HG03097 (cell line): ENCODE measurements at regions not wholly inside any gene's neighbourhood (a gene's known extent, or its start where the extent isn't known, plus 50 kb on each side); places are given as distances from the start of the nearest gene placed in this dataset.
"Not testable (repeated sequence)": the region's sequence is repeated elsewhere in the genome, so short reads cannot be mapped to it uniquely, and the experiment has no call there.

ENCODE experiments used
- ATAC-seq: cut with Tn5 transposase; IDR thresholded peaks from one replicate; pipeline ENCODE4 v1.9.1; 2021; ENCODE audit not compliant: unreplicated experiment, low FRiP score

DNA sequence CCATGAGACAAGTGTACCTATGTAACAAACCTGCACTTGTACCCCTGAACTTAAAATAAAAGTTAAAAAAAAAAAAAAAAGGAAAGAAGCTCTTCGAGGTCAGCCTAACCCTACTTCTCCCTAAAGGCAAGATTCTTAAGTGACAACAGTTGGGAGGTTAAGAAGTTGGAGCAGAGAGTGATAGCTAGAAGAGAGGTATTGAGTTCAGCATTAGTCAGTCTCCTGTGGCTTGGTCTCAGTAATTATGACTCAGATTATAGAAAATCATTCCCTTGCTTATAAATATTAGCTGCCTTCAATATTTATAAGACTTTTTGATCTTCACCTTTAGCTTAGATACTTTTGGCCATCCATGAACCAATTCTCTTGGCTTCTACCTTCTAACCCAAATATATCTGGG lies 926.8 kb upstream of the SLC39A10 start:
- no peak for ATAC-seq

DNA sequence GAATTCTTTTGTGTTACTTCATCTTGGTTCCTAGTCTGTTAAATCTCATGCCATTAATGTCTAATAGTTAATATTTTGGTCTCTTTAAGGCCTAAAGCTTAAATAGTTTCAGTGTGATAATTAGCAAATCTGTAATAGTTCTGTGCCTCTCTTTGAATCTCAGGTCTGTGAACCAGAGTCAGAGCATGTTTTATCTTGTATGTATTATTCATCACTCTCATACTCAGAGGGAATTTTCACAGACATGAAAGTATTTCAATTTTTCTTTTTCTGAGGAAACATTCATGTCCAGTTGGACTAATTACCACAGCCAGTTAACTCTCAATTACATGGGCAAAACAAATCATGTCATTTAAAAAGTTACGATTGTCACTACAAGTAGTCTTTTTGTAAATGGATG lies 931.9 kb upstream of the SLC39A10 start:
- no peak for ATAC-seq

DNA sequence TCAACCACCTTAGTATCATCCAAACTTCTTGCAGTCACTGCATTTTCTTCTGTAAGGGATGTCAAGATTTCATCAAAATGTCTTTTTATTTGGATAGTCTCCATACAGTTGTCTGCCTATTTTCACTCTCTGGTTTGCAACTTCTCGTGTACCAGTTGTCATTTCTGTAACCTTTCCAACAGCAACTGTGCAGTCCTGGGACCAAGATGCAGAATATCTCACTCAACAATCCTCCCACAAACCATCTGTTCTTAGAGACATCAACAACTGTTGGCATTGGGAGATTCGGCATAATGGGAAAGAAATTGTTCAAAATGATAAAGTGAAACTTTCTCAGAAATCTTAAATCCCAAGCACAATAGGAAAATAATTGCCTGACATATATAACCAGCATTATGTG lies 933.6 kb upstream of the SLC39A10 start:
- ATAC-seq: no peak

DNA sequence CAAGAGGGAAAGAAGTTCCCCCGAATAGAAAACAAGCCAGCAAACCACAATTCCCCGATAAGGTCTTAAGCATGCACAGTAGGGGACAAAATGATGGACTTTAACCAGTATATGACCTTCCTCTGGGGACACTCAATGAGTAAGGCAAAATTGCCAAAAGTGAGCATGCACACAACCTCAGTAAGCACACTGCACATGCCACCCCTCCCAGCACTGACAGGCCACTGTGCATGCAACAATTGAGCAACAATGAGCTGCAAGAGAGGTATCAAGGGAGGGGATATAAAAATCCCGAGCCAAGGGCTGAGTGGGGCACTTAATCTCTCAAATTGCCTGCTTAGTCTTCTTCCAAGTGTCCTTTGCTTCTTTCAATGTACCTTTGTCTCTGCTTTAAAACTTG lies 935.8 kb upstream of the SLC39A10 start:
- ATAC-seq: no peak

DNA sequence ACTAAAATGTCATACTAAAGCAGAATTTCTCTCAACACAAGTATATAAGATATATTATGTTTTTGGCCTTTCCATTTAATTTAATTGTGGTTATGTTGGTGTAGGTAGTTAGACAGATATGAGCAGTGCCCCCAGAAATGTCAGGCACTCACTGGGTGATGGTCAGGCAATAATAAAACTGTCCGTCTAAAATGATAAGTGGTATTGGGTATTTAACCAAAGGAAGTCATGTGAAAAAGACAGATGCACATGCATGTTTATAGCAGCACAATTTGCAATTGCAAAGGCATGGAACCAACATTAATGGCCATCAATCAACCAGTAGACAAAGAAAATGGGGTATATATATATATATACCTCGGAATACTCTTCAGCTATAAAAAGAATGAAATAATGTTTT lies 936.6 kb upstream of the SLC39A10 start:
- no peak for ATAC-seq

DNA sequence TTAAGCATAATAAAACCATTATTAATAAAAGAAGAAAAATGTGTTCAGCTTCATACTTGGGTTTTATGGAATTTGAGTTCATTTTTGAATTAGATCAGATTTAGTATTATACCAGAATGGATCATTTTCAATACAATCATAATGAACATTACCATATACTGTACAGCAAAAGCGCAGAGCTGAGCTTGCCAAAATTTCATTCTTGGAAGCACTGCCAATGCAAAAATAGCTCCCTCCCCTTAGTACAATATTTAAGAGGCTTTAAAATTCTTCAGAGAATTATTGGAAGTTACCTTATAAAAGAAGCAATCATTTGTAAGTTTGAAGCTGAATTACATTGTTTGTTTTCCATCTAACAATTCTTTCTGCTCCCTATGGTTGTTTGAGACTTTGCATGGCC lies 938.1 kb upstream of the SLC39A10 start:
- no peak for ATAC-seq

DNA sequence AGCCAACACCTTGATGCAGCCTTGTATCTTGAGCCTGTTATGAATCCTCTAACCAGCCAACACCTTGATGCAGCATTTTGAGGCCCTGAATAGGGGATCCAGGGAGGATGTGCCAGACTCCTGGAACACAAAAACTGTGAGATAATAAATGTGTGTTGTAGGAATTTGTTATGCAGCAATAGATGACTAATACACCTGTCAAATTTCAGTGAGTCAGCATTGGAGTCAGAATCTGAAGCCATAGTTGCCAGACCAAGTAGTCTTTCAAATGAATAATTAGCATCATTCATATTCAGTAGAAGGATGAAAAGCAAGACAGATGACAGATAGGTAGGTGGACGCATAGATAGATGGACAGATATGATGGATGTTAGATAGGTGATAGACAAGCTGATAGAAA lies 942.5 kb upstream of the SLC39A10 start:
- no peak for ATAC-seq

DNA sequence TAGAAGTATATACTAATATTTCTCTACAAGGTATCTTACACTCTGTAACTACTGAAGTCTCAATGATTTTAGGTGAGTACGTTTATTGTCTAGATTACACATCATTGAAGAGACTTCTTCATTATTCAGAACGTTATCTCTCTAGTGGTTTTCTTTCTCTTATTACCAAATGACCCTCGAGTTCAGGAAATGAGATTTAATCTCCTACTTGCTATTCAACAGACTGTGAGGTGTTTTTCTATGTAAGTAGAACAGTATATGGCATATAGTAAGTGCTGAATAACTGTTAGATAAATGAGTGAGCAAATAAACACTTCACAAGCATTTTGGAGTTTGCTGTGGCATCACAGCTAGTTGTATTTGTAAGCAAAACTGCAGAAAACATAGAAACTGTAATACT lies 947.2 kb upstream of the SLC39A10 start:
- no peak for ATAC-seq

DNA sequence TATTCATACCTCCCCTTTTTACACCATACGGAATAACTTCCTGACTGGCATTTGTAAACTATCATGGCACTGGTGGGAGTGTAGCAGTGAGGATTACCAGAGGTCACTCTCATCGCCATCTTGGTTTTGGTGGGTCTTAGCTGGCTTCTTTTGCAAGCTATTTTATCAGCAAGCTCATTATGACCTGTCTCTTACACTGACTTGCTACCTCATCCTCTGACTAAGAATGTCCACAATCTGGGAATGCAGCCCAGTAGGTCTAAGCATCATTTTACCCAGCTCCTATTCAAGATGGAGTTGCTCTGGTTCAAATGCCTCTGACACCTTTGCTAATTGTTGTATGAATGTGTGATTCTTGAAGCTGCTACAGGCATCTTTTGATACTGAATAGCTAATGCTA lies 950.8 kb upstream of the SLC39A10 start:
- no peak for ATAC-seq

DNA sequence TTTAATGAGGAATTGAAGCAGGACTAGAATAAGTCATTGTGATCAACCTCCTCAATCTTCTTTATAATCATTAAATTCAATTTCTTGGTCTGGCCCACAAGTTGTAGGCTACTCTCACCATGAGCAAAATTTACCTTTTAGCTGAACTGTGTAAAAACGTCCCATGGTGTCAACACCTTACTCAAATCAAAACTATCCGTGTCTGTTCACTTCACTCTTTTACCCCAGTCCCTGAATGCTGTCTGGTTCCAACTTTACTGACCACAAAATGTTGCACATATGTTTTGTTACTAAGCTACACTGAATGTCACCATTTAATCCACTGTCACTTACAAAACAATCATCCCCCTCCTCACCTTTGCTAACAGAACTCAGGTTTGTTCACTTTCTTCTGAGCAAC lies 951.6 kb upstream of the SLC39A10 start:
- no peak for ATAC-seq

DNA sequence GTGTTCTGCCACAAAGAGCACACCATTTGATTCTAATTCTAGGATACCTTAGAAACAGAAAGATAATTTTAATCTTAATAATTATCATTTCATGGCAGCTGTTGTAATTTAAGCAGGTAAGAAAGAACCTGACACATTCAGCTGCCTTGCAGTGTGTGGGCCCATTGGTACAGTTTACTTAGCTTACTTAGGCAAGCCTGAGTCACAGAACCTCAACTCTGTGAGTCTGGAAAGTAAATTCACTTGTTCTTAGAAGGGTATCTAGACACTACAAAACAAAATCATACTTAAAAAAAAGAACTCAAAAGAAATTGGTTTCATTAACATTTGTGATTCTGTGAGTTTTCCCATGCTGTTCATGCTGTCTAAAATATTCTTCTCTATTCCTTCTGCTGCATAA lies 956.3 kb upstream of the SLC39A10 start:
- ATAC-seq: no peak

DNA sequence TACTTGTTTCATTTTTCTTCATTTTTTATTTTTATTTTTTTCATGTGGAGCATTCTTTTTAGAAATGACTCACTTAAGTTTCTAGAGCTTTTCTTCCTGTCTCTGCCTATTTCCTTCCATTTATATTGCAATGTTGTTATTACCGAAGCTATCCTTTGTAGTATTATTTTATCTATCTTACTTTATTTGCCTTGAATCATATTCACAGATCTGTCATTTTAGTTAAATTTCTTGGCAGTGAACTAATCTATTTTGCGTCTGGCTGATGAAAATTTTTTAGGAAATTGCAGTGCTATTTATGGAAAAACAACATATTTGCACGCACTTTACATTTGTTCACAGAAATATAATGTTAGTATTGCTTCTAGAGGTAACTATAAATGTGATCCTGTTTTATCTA lies 956.9 kb upstream of the SLC39A10 start:
- no peak for ATAC-seq

DNA sequence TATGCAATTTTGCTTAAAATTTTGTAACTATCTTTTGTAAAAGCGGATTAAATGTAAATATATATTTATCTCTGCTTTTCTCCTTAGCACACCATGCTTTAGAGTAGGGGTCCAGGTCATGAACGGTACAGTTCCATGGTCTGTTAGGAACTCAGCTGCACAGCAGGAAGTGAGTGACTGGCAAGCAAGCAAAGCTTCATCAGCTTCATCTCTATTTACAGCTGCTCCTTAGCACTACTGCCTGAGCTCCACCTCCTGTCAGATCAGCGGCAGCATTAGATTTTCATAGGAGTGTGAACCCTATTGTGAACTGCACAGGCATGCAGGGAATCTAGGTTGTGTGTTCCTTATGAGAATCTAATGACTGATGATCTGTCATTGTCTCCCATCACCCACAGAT lies 959.0 kb upstream of the SLC39A10 start:
- ATAC-seq: no peak

DNA sequence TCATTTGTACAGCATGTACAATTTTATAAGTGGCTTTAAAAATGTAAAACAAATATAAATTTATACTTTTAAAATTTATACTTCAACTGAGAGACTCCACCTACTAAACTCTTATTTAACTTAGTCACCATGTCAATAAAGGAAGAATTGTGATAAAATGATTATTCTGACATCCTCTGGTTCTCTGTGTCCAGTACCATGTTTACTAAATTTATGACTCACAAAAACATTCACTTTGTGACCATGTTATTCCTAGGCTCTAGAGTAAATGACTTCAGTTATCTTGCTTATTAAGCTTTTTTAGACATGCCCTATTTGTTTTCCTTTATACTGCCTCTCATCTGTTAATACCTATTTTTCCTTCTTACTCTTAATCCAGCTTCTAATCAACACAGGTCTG lies 959.6 kb upstream of the SLC39A10 start:
- no peak for ATAC-seq

DNA sequence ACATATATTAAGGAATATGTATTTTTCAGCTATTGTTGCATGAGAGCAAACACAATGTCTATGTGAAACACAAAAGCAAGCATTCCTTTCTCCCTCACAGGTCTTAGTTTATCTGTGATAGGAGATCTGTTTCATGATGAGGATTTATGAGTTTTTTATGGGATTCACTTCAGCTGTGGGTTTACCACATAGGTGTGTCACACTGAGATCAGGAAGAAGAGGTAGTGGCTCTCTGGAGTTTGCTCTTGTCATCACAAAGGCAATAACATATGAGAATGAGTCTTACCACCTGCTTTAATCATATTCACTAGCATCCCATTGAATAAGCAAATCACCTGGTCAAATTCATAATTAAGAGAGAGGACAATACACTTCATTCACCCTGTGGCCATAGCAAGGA lies 960.3 kb upstream of the SLC39A10 start:
- ATAC-seq: no peak

DNA sequence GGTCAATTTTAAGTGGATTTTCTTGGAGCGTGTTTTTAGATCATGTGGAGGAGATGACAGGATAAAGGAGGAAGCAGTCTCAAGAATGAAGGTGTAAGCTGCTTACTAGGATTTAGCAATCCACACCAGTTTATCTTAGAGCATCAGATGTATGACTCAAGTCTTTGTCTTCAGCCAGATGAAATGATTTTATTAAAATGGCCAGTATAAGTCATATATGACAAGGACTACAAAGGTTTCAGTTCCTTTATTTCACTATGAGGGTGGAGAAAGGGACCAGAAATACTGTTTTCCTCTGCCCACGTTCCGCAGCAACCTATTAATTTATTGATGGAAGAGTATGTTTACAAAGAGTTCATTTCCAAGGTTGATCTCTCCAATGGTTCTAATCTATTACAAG lies 970.5 kb upstream of the SLC39A10 start:
- ATAC-seq: no peak

DNA sequence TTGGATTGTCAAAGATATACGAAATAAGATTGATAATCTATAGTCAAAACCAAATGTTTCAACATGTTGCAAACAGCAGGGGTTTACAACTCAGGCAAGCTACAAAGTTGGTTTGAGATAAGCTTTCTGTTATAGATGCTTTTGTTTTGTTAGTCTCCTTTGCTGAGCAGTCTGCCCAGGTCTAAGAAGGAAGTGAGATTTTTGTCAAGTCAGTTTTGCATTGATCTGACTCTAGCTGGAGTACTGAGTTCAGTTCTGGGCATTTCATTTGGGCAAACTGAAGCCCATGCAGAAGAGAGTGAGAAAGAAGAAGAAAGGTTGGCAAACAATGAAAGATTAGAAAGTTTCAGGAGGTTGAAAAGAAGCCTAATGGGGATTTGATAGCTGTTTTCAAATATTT lies 983.0 kb upstream of the SLC39A10 start:
- no peak for ATAC-seq

DNA sequence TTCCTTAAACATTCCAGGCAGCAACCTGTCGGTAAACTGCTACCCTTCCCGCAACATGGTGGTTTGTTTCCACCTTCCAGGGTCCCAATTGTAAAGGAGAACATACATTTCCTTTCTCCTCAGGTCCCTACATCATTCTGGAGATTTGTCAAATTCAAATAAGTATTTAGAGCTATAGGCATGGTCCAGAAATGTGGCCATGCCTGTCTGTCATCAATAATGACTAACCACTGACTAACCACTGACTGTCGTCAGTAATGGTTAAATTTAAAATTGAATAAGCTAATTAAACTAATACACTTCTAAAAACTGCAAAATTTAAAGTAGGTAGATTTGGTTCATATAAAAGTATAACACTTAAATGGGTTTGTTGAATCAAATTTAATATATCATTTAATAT lies 984.0 kb upstream of the SLC39A10 start:
- ATAC-seq: no peak

DNA sequence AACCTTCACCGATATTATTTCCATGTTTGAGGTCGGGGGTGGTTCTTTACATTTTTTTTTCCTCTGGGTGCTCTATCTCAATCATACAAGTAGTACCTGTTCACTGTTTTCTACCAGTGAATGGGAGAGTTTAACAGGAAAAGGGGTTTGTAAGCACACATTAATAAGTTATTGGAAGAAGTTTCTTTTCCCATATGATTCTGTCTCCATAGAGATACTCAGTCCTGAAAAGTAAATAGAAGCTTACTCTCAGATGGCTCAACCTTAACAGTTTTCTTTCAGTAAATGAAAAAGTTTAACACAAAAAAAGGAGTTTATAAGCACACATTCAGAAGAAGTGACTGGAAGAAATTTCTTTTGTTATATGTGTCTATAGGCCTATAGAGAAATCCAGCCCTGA lies 995.6 kb upstream of the SLC39A10 start:
- ATAC-seq: no peak

DNA sequence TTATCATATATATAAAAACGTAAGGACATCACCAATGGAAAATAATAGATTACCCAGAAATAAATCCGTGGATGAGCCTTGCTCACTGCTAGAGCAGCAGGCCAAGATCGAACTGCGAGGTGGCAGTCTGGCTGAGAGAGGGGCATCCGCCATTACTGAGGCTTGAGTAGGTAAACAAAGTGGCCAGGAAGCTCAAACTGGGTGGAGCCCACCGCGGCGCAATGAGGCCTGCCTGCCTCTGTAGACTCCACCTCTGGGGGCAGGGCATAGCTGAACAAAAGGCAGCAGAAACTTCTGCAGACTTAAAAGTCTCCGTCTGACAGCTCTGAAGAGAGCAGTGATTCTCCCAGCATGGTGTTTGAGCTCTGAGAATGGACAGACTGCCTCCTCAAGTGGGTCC lies 1018.0 kb upstream of the SLC39A10 start:
- not testable (repeated sequence) for ATAC-seq

DNA sequence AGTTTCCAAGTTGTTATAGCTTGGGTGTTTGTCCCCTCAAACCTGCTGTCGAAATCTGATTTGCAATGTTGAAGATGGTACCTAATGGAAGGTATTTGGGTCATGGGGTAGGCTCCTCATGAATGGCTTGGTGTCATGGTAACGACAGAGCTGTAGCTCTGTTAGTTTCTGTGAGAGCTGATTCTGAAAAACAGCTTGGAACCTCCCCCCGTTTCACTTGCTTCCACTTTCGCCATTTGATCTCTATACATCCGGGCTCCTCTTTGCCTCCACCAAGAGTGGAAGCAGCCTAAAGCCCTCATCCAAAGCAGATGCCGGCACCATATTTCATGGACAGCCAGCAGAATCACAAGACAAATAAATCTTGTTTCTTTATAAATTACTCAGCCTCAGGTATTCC lies 1035.1 kb upstream of the SLC39A10 start:
- no peak for ATAC-seq

DNA sequence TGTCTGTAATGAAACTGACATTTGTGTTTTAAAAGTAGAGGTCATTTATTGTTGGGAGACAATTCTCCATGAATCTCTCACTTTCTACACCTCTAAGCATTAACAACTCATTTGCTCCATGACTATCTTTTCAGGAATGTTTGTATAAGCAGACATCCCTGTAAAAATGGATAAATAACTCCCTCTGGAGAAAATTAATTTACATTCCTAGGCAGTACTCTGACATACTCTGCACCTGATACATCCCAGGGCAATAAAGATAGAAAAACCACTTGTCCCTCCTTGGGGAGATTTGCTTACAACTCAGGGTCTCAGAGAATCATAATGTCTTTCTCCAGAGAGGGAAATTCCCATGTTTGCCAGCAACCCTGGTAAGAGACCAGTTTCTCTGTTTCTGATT lies 1037.7 kb upstream of the SLC39A10 start:
- no peak for ATAC-seq

DNA sequence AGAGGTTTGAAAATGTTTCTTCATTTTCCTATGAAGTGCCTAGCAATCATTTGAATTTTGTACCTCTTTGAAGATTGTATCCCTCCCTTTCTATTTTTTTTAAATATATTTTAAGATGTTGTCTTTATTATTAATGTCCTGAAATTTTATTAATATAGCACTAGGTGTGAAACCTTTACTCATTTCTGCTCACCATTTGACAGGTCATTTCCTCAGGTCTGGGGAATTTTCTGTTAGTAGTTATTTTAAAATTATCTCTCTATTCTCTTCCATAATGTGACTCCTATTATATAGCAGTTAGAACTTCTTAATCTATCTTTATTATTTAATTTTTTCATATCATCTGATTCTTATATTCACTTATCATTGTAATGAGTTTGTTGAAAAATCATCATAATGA lies 1038.6 kb upstream of the SLC39A10 start:
- no peak for ATAC-seq

DNA sequence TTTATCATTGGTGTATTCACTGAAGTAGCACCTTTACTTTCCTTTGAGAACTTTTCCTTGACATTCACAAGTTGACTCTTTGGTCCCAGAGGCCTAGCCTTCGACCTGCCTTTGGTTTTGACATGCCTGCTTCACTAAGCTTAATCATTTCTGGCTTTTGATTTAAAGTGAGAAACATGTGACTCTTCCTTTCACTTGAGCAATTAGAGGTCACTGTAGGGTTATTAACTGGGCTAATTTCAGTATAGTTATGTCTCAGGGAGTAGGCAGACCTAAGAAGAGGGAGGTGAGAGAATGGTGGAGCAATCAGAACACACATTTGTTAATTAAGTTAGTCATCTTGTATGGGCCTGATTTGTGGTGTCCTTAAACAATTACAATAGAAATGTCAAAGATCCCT lies 1040.7 kb upstream of the SLC39A10 start:
- peak; percentile 78 for ATAC-seq
